Breast epithelium (tissue), 3 donors: ENCODE measurements at regions not wholly inside any gene's neighbourhood (a gene's known extent, or its start where the extent isn't known, plus 50 kb on each side); places are given as distances from the start of the nearest gene placed in this dataset.
"Not testable (repeated sequence)": the region's sequence is repeated elsewhere in the genome, so short reads cannot be mapped to it uniquely, and the experiment has no call there.

Experiments used
- POLR2A ChIP-seq: fragments of 450-650 bp; IDR thresholded peaks from one replicate; pipeline ENCODE4 v1.6.1; 2016; ENCODE audit warnings: antibody characterized with exemption, mild to moderate bottlenecking, moderate library complexity
- POLR2AphosphoS5 ChIP-seq, 3 donors: sonication (generic); formaldehyde crosslinking; IDR thresholded peaks; one replicate each; pipeline ENCODE4 v1.6.1; 2017; ENCODE audit warnings: antibody characterized with exemption in 3 of 3
- TF ChIP-seq, protein P1 (sequence below), 3 donors: fragments of 450-650 bp; IDR thresholded peaks; one replicate each; pipeline ENCODE4 v1.5.1; 2016 to 2017; ENCODE audit warnings: antibody characterized with exemption in 3 of 3, mild to moderate bottlenecking in 3 of 3, moderate library complexity in 3 of 3

DNA sequence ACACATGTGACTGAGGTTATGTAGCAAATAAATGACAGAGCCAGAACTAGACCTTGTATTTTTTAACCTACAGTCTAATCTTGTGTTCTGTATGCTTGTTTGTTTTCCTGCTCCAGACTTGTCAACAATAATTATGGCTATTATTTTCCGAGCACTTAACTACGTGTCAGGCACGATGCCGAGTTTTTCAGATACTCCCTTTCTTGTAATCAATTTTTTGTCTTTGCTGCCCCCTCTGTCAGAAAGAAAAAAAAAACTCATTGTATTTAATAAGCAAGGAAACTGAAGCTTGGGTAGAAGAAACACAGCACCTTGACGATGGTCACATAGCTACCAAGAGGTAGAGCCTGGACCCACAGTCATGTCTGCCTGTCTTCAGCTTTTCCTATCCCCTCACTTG, 95.7 kb upstream of the TRIM77 start:
- TF ChIP-seq, protein P1, sequence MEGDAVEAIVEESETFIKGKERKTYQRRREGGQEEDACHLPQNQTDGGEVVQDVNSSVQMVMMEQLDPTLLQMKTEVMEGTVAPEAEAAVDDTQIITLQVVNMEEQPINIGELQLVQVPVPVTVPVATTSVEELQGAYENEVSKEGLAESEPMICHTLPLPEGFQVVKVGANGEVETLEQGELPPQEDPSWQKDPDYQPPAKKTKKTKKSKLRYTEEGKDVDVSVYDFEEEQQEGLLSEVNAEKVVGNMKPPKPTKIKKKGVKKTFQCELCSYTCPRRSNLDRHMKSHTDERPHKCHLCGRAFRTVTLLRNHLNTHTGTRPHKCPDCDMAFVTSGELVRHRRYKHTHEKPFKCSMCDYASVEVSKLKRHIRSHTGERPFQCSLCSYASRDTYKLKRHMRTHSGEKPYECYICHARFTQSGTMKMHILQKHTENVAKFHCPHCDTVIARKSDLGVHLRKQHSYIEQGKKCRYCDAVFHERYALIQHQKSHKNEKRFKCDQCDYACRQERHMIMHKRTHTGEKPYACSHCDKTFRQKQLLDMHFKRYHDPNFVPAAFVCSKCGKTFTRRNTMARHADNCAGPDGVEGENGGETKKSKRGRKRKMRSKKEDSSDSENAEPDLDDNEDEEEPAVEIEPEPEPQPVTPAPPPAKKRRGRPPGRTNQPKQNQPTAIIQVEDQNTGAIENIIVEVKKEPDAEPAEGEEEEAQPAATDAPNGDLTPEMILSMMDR (IDR thresholded peaks at IDR 0.05), result not testable (repeated sequence)
- not testable (repeated sequence) for TF ChIP-seq POLR2A; POLR2AphosphoS5 (IDR thresholded peaks at IDR 0.05)
